GM23338 (cell line): ENCODE measurements at regions not wholly inside any gene's neighbourhood (a gene's known extent, or its start where the extent isn't known, plus 50 kb on each side); places are given as distances from the start of the nearest gene placed in this dataset.

Source experiments
- ATAC-seq: fragments of 200-7000 bp; cut with Tn5 transposase; 3 replicates; pipeline ENCODE4 v1.9.1; 2020
- DNase-seq: peaks from one replicate; pipeline ENCODE4 v3.0.0-alpha.2; 2015; ENCODE audit warnings: low spot score
- H2AFZ ChIP-seq: fragments of 200-600 bp; sonication (generic); 2 replicates; pipeline ENCODE4 v1.8.0; 2016; ENCODE audit warnings: antibody characterized with exemption, mild to moderate bottlenecking, moderate library complexity
- H3F3A ChIP-seq: fragments of 200-600 bp; sonication (generic); replicated peaks from 2 replicates; pipeline ENCODE4 v1.8.0; 2017; ENCODE audit warnings: antibody characterized with exemption, mixed run types, low read depth
- H3K27ac ChIP-seq: fragments of 200-600 bp; sonication (generic); 2 replicates; pipeline ENCODE4 v1.6.1; 2016; ENCODE audit warnings: low read depth
- H3K27me3 ChIP-seq: fragments of 200-600 bp; sonication (generic); 2 replicates; pipeline ENCODE4 v1.8.0; 2016; ENCODE audit warnings: mild to moderate bottlenecking, mixed run types, moderate library complexity; ENCODE audit not compliant: insufficient read depth
- H3K36me3 ChIP-seq: fragments of 200-600 bp; sonication (generic); 2 replicates; pipeline ENCODE4 v1.8.0; 2016; ENCODE audit warnings: mild to moderate bottlenecking; ENCODE audit not compliant: insufficient read depth
- H3K4me1 ChIP-seq: fragments of 200-600 bp; sonication (generic); 2 replicates; pipeline ENCODE4 v1.8.0; 2016; ENCODE audit warnings: mild to moderate bottlenecking, moderate library complexity; ENCODE audit not compliant: insufficient read depth
- H3K4me2 ChIP-seq: fragments of 200-600 bp; sonication (generic); 2 replicates; pipeline ENCODE4 v1.7.1; 2017; ENCODE audit warnings: mixed run types
- H3K4me3 ChIP-seq: fragments of 200-600 bp; sonication (generic); 2 replicates; pipeline ENCODE4 v1.6.1; 2016; ENCODE audit warnings: mixed run types
- H3K79me2 ChIP-seq: fragments of 200-600 bp; sonication (generic); replicated peaks from 2 replicates; pipeline ENCODE4 v1.8.0; 2017; ENCODE audit warnings: mild to moderate bottlenecking; ENCODE audit not compliant: insufficient read depth
- H3K9me2 ChIP-seq: fragments of 200-600 bp; sonication (generic); 2 replicates; pipeline ENCODE4 v1.8.0; 2017; ENCODE audit not compliant: insufficient read depth
- H4K20me1 ChIP-seq: fragments of 200-600 bp; sonication (generic); replicated peaks from 2 replicates; pipeline ENCODE4 v1.8.0; 2017; ENCODE audit warnings: mild to moderate bottlenecking; ENCODE audit not compliant: insufficient read depth
- H3K27ac Mint-ChIP-seq: 2 replicates; pipeline ENCODE4 v1.8.0; 2020; ENCODE audit warnings: inconsistent platforms, mild to moderate bottlenecking, moderate library complexity, mixed read lengths
- H3K27me3 Mint-ChIP-seq: 3 replicates; pipeline ENCODE4 v1.8.0; 2022; ENCODE audit warnings: low read depth, mild to moderate bottlenecking, moderate library complexity, mixed read lengths, inconsistent platforms; ENCODE audit not compliant: insufficient read depth, poor library complexity
- H3K36me3 Mint-ChIP-seq: 3 replicates; pipeline ENCODE4 v1.8.0; 2021; ENCODE audit warnings: low read depth, mild to moderate bottlenecking, inconsistent platforms, moderate library complexity, mixed read lengths
- H3K4me1 Mint-ChIP-seq: 3 replicates; pipeline ENCODE4 v1.8.0; 2020; ENCODE audit warnings: mild to moderate bottlenecking, inconsistent platforms, mixed read lengths
- H3K4me3 Mint-ChIP-seq: 3 replicates; pipeline ENCODE4 v1.8.0; 2021; ENCODE audit warnings: moderate library complexity, mild to moderate bottlenecking, inconsistent platforms, mixed read lengths
- H3K9me3 Mint-ChIP-seq: 3 replicates; pipeline ENCODE4 v1.8.0; 2020; ENCODE audit warnings: moderate library complexity, mild to moderate bottlenecking, inconsistent platforms, mixed read lengths
- CTCF ChIP-seq, 2 experiments: fragments of 200-600 bp in 1 of 2; sonication (generic) in 1 of 2; conservative IDR thresholded peaks; 2 replicates each; pipeline versions ENCODE4 v1.5.1 to v1.6.1; 2016 to 2017; ENCODE audit warnings: antibody characterized with exemption in 2 of 2, low read depth in 2 of 2, mild to moderate bottlenecking in 2 of 2, moderate library complexity in 1 of 2
- NANOG ChIP-seq: IDR thresholded peaks from 2 replicates; pipeline ENCODE4 v1.6.1; 2016; ENCODE audit warnings: antibody characterized with exemption, borderline replicate concordance
- REST ChIP-seq: IDR thresholded peaks from one replicate; pipeline ENCODE4 v1.6.1; 2018; ENCODE audit warnings: antibody characterized with exemption; ENCODE audit not compliant: unreplicated experiment
- ZNF331 ChIP-seq: fragments of 250-450 bp; sonication (Bioruptor Pico); IDR thresholded peaks from 2 replicates; pipeline ENCODE4 v1.5.0; 2020; ENCODE audit warnings: low read depth, mild to moderate bottlenecking, moderate library complexity
- TF ChIP-seq, protein P1 (sequence below): fragments of 250-450 bp; sonication (Bioruptor Pico); IDR thresholded peaks from 2 replicates; pipeline ENCODE4 v1.5.0; 2020; ENCODE audit warnings: mild to moderate bottlenecking, moderate library complexity
- TF ChIP-seq, protein P2 (sequence below): IDR thresholded peaks from 2 replicates; pipeline ENCODE4 v1.6.1; 2016; ENCODE audit warnings: antibody characterized with exemption

DNA sequence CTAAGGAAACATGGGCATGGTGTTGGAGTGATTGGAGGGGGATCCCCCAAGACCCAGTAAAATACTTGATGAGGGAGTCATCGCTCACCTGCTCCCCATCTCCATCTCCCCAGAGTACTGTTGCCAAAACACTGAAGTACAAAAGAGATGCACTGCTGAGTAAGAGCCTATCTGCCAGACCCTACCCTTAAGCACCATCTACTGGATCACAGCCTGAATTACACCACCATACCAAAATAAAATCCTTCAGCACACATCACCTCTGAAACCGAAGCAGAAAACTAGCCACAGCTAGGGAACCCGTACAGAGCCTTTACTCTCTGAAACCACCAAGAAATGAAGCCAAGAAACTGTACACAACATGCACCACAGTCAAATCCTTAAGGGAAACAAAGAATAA, 466.3 kb upstream of the ACTRT1 start:
- H3K27me3 ChIP-seq, result no peaks in the 10 kb centered on the region
- H3K9me3 Mint-ChIP-seq, result peaks cover 2% of the 10 kb centered on the region; the same call in 1 of the 3 replicates
- H3K27ac Mint-ChIP-seq, result no peak overlapping the region
- TF ChIP-seq CTCF (conservative IDR thresholded peaks at IDR 0.05; ENCODE audit: low read depth in 2 of 2) (peak; percentile 49 to 73), REST (no peak)
- H3K9me2 ChIP-seq, result no peaks in the 10 kb centered on the region
- H3K27me3 Mint-ChIP-seq, result no peaks in the 10 kb centered on the region
- no peak overlapping the region for H3K4me3 Mint-ChIP-seq
- no peaks in the 10 kb centered on the region for H4K20me1 ChIP-seq
- H3K4me2 ChIP-seq, result no peak overlapping the region
- peak; percentile 51 for DNase-seq
- peak; percentile 82 for ATAC-seq
- no peaks in the 10 kb centered on the region for H3K36me3 Mint-ChIP-seq
- H2AFZ ChIP-seq, result no peak overlapping the region
- no peaks in the 10 kb centered on the region for H3K79me2 ChIP-seq
- H3K4me1 Mint-ChIP-seq, result peaks cover 5% of the 10 kb centered on the region; the same call in 2 of the 3 replicates
- H3K27ac ChIP-seq, result no peak overlapping the region
- no peaks in the 10 kb centered on the region for H3F3A ChIP-seq
- no peak overlapping the region for H3K4me3 ChIP-seq
- no peaks in the 10 kb centered on the region for H3K4me1 ChIP-seq
- H3K36me3 ChIP-seq, result no peaks in the 10 kb centered on the region

GRCh38 chrX:128517691-128518090, 465.5 kb upstream of the ACTRT1 start:
- Histone ChIP-seq H2AFZ (no peak overlapping the region), H4K20me1 (no peaks in the 10 kb centered on the region), H3K27ac (no peak overlapping the region), H3K9me2 (no peaks in the 10 kb centered on the region), H3F3A (no peaks in the 10 kb centered on the region), H3K36me3 (no peaks in the 10 kb centered on the region), H3K4me2 (no peak overlapping the region), H3K4me1 (no peaks in the 10 kb centered on the region), H3K4me3 (no peak overlapping the region), H3K79me2 (no peaks in the 10 kb centered on the region), H3K27me3 (no peaks in the 10 kb centered on the region)
- Mint-ChIP-seq H3K4me1 (peaks cover 5% of the 10 kb centered on the region; the same call in 2 of the 3 replicates), H3K9me3 (peaks cover 2% of the 10 kb centered on the region; the same call in 1 of the 3 replicates), H3K27ac (no peak overlapping the region), H3K4me3 (no peak overlapping the region), H3K36me3 (no peaks in the 10 kb centered on the region), H3K27me3 (no peaks in the 10 kb centered on the region)
- DNase-seq, result no peak
- no peak for ATAC-seq
- TF ChIP-seq CTCF (conservative IDR thresholded peaks at IDR 0.05; ENCODE audit: low read depth in 2 of 2), result no peak
- no peak for TF ChIP-seq ZNF331 (CRISPR knock-in tag)
- no peak for TF ChIP-seq NANOG
- TF ChIP-seq, protein P1, sequence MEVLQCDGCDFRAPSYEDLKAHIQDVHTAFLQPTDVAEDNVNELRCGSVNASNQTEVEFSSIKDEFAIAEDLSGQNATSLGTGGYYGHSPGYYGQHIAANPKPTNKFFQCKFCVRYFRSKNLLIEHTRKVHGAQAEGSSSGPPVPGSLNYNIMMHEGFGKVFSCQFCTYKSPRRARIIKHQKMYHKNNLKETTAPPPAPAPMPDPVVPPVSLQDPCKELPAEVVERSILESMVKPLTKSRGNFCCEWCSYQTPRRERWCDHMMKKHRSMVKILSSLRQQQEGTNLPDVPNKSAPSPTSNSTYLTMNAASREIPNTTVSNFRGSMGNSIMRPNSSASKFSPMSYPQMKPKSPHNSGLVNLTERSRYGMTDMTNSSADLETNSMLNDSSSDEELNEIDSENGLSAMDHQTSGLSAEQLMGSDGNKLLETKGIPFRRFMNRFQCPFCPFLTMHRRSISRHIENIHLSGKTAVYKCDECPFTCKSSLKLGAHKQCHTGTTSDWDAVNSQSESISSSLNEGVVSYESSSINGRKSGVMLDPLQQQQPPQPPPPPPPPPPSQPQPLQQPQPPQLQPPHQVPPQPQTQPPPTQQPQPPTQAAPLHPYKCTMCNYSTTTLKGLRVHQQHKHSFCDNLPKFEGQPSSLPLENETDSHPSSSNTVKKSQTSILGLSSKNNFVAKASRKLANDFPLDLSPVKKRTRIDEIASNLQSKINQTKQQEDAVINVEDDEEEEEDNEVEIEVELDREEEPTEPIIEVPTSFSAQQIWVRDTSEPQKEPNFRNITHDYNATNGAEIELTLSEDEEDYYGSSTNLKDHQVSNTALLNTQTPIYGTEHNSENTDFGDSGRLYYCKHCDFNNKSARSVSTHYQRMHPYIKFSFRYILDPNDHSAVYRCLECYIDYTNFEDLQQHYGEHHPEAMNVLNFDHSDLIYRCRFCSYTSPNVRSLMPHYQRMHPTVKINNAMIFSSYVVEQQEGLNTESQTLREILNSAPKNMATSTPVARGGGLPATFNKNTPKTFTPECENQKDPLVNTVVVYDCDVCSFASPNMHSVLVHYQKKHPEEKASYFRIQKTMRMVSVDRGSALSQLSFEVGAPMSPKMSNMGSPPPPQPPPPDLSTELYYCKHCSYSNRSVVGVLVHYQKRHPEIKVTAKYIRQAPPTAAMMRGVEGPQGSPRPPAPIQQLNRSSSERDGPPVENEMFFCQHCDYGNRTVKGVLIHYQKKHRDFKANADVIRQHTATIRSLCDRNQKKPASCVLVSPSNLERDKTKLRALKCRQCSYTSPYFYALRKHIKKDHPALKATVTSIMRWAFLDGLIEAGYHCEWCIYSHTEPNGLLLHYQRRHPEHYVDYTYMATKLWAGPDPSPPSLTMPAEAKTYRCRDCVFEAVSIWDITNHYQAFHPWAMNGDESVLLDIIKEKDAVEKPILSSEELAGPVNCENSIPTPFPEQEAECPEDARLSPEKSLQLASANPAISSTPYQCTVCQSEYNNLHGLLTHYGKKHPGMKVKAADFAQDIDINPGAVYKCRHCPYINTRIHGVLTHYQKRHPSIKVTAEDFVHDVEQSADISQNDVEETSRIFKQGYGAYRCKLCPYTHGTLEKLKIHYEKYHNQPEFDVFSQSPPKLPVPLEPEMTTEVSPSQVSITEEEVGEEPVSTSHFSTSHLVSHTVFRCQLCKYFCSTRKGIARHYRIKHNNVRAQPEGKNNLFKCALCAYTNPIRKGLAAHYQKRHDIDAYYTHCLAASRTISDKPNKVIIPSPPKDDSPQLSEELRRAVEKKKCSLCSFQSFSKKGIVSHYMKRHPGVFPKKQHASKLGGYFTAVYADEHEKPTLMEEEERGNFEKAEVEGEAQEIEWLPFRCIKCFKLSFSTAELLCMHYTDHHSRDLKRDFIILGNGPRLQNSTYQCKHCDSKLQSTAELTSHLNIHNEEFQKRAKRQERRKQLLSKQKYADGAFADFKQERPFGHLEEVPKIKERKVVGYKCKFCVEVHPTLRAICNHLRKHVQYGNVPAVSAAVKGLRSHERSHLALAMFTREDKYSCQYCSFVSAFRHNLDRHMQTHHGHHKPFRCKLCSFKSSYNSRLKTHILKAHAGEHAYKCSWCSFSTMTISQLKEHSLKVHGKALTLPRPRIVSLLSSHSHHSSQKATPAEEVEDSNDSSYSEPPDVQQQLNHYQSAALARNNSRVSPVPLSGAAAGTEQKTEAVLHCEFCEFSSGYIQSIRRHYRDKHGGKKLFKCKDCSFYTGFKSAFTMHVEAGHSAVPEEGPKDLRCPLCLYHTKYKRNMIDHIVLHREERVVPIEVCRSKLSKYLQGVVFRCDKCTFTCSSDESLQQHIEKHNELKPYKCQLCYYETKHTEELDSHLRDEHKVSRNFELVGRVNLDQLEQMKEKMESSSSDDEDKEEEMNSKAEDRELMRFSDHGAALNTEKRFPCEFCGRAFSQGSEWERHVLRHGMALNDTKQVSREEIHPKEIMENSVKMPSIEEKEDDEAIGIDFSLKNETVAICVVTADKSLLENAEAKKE, result no peak
- TF ChIP-seq, protein P2, sequence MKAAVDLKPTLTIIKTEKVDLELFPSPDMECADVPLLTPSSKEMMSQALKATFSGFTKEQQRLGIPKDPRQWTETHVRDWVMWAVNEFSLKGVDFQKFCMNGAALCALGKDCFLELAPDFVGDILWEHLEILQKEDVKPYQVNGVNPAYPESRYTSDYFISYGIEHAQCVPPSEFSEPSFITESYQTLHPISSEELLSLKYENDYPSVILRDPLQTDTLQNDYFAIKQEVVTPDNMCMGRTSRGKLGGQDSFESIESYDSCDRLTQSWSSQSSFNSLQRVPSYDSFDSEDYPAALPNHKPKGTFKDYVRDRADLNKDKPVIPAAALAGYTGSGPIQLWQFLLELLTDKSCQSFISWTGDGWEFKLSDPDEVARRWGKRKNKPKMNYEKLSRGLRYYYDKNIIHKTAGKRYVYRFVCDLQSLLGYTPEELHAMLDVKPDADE, result no peak
